DND-41 (cell line): ENCODE measurements at regions not wholly inside any gene's neighbourhood (a gene's known extent, or its start where the extent isn't known, plus 50 kb on each side); places are given as distances from the start of the nearest gene placed in this dataset.

Source experiments
- ATAC-seq: fragments of 200-7000 bp; cut with Tn5 transposase; 3 replicates; pipeline ENCODE4 v1.9.1; 2021; ENCODE audit warnings: low read depth; ENCODE audit not compliant: insufficient read depth
- DNase-seq: peaks from one replicate; pipeline ENCODE4 v3.0.0-alpha.2; 2020
- H2AFZ ChIP-seq: 2 replicates; pipeline ENCODE4 v1.6.0; 2012; ENCODE audit warnings: low read depth, low read length
- H3K27ac ChIP-seq: 2 replicates; pipeline ENCODE4 v1.5.1; 2012; ENCODE audit warnings: low read length, inconsistent platforms
- H3K27me3 ChIP-seq: fragments of 200-600 bp; sonication (generic); 2 replicates; pipeline ENCODE4 v1.6.0; 2012; ENCODE audit warnings: low read length, mild to moderate bottlenecking, inconsistent platforms; ENCODE audit not compliant: insufficient read depth, poor library complexity
- H3K36me3 ChIP-seq: 2 replicates; pipeline ENCODE4 v1.5.1; 2012; ENCODE audit warnings: low read length, inconsistent platforms; ENCODE audit not compliant: insufficient read depth
- H3K4me1 ChIP-seq: 2 replicates; pipeline ENCODE4 v1.5.1; 2012; ENCODE audit warnings: mild to moderate bottlenecking, low read length; ENCODE audit not compliant: insufficient read depth
- H3K4me2 ChIP-seq: 2 replicates; pipeline ENCODE4 v1.6.0; 2012; ENCODE audit warnings: mild to moderate bottlenecking, moderate library complexity, low read length, inconsistent platforms; ENCODE audit not compliant: insufficient read depth
- H3K4me3 ChIP-seq, 2 experiments: fragments of 200-600 bp in 1 of 2; shearing (Covaris generic) in 1 of 2; 2 replicates each; pipeline ENCODE4 v1.5.1; 2012 to 2016; ENCODE audit warnings: inconsistent platforms in 2 of 2, low read length in 2 of 2, mild to moderate bottlenecking in 2 of 2, low read depth in 1 of 2, moderate library complexity in 1 of 2
- H3K79me2 ChIP-seq: 2 replicates; pipeline ENCODE4 v1.6.0; 2012; ENCODE audit warnings: low read length, inconsistent platforms; ENCODE audit not compliant: insufficient read depth
- H3K9ac ChIP-seq: 2 replicates; pipeline ENCODE4 v1.6.0; 2012; ENCODE audit warnings: low read depth, mild to moderate bottlenecking, inconsistent platforms, low read length, moderate library complexity
- H3K9me3 ChIP-seq: 2 replicates; pipeline ENCODE4 v1.5.1; 2012; ENCODE audit warnings: low read length, moderate library complexity, mild to moderate bottlenecking, inconsistent platforms; ENCODE audit not compliant: insufficient read depth, severe bottlenecking
- H4K20me1 ChIP-seq: 2 replicates; pipeline ENCODE4 v1.6.0; 2012; ENCODE audit warnings: low read length; ENCODE audit not compliant: insufficient read depth
- EZH2 ChIP-seq: IDR thresholded peaks from 3 replicates; pipeline ENCODE4 v1.6.1; 2012; ENCODE audit warnings: borderline replicate concordance, low read depth, mild to moderate bottlenecking, moderate library complexity, low read length, inconsistent platforms; ENCODE audit not compliant: severe bottlenecking
- TF ChIP-seq, protein P1 (sequence below): IDR thresholded peaks from 2 replicates; pipeline ENCODE4 v1.5.1; 2012; ENCODE audit warnings: borderline replicate concordance, low read length, moderate library complexity, mild to moderate bottlenecking; ENCODE audit not compliant: poor library complexity, severe bottlenecking; ENCODE audit errors: extremely low read depth

DNA sequence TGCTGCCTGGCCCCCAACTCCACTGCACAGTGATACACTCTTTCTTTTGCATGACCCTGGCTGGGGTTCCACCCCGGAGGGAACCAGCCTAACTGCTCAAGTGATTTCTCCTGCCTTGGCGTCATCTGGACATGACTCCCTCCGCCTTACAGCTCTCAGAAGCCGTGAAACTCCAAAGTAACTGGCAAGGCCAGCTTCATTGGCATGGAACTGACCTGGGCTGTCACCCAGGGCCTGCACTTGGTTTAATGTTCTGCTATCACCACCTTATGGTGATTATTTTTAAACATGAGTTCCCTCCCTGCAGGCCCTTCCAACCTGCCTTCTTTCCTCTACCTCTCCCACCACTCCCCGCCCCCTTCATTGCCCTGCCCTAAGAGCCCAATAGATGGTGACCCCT is 139.7 kb upstream of the CDH5 start:
- no peak for ATAC-seq
- Histone ChIP-seq H2AFZ (no peak overlapping the region), H3K4me2 (no peak overlapping the region), H3K27ac (no peak overlapping the region), H3K9me3 (no peaks in the 10 kb centered on the region), H3K4me3 (no peak overlapping the region), H3K4me1 (peaks cover 16% of the 10 kb centered on the region), H3K79me2 (no peaks in the 10 kb centered on the region), H3K9ac (no peak overlapping the region), H3K27me3 (peaks cover 2% of the 10 kb centered on the region), H3K36me3 (no peaks in the 10 kb centered on the region), H4K20me1 (no peaks in the 10 kb centered on the region)
- TF ChIP-seq, protein P1, sequence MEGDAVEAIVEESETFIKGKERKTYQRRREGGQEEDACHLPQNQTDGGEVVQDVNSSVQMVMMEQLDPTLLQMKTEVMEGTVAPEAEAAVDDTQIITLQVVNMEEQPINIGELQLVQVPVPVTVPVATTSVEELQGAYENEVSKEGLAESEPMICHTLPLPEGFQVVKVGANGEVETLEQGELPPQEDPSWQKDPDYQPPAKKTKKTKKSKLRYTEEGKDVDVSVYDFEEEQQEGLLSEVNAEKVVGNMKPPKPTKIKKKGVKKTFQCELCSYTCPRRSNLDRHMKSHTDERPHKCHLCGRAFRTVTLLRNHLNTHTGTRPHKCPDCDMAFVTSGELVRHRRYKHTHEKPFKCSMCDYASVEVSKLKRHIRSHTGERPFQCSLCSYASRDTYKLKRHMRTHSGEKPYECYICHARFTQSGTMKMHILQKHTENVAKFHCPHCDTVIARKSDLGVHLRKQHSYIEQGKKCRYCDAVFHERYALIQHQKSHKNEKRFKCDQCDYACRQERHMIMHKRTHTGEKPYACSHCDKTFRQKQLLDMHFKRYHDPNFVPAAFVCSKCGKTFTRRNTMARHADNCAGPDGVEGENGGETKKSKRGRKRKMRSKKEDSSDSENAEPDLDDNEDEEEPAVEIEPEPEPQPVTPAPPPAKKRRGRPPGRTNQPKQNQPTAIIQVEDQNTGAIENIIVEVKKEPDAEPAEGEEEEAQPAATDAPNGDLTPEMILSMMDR, result no peak
- TF ChIP-seq EZH2, result no peak
- DNase-seq, result no peak

DNA sequence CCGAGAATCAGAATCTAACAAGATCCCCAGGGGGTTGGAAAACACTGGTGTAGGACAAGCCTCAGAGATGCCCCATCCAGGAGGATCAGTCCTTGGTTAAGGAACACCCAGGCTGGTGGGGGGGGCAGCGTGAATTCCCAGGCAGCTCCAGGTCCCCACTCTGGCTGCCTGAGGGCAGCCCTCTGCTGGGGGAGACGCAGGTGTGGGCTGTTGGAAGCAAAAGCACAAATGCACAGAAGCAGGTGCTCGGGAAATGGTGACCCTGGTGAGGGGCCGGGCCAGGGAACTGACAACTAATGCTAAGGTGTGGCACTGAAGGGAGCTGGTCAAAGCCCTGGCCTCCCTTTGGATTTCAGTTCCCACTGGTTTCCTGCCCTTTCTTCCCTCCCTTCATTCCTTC is 140.8 kb upstream of the CDH5 start:
- H3K9ac ChIP-seq, result no peak overlapping the region
- no peak overlapping the region for H3K4me3 ChIP-seq
- H4K20me1 ChIP-seq, result no peaks in the 10 kb centered on the region
- no peak overlapping the region for H3K4me2 ChIP-seq
- H3K9me3 ChIP-seq, result no peaks in the 10 kb centered on the region
- no peak for ATAC-seq
- H2AFZ ChIP-seq, result no peak overlapping the region
- peaks cover 22% of the 10 kb centered on the region for H3K4me1 ChIP-seq
- no peaks in the 10 kb centered on the region for H3K27me3 ChIP-seq
- TF ChIP-seq, protein P1, result no peak
- TF ChIP-seq EZH2, result no peak
- DNase-seq, result no peak
- H3K79me2 ChIP-seq, result no peaks in the 10 kb centered on the region
- H3K27ac ChIP-seq, result no peak overlapping the region
- H3K36me3 ChIP-seq, result no peaks in the 10 kb centered on the region

DNA sequence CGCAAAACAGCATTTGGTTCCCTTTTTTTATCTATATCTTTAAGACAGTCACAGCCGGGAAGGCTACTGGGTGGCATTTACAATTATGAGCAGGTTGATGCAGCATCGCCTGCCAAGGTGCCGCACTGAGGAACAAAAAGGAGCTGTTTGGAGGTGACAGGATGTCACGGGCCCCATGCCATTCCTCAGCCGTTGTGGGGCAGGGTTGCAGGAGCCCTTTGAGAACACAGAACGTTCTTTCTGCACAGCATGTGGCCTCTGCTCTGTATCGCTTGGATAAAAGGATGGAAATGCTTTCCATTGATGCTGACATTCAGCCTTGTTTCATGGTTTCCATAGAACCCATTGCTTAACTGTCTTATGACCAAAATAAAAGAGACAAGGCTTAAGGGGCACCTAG is 141.9 kb upstream of the CDH5 start:
- Histone ChIP-seq H2AFZ (no peak overlapping the region), H3K4me1 (peaks cover 28% of the 10 kb centered on the region), H3K4me3 (no peak overlapping the region), H3K9ac (no peak overlapping the region), H3K27me3 (no peaks in the 10 kb centered on the region), H4K20me1 (no peaks in the 10 kb centered on the region), H3K9me3 (no peaks in the 10 kb centered on the region), H3K4me2 (no peak overlapping the region), H3K36me3 (no peaks in the 10 kb centered on the region), H3K27ac (no peak overlapping the region), H3K79me2 (no peaks in the 10 kb centered on the region)
- DNase-seq, result no peak
- no peak for ATAC-seq
- no peak for TF ChIP-seq EZH2
- TF ChIP-seq, protein P1, result no peak

DNA sequence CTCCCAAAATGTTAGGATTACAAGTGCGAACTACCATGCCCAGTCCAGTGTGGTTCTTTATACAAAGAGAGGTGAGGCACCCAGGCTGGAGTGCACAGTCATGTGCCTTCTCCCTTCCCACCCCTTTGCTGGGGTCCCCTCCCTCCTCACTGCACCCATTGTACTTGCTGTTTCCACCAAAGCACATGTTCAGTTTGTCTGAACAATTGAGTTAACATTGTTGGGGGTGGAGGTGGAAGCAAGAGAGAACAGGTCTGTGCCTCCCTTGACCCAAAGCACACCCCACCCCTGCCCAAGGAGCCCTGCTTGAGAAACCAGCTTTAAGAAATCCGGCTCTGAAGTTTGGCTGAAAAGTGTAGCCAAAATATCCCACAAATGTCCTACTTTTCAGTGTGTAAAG is 142.3 kb upstream of the CDH5 start:
- Histone ChIP-seq H2AFZ (no peak overlapping the region), H3K36me3 (no peaks in the 10 kb centered on the region), H3K4me2 (no peak overlapping the region), H3K4me1 (peaks cover 23% of the 10 kb centered on the region), H3K9ac (no peak overlapping the region), H4K20me1 (no peaks in the 10 kb centered on the region), H3K27ac (no peak overlapping the region), H3K79me2 (no peaks in the 10 kb centered on the region), H3K9me3 (no peaks in the 10 kb centered on the region), H3K27me3 (no peaks in the 10 kb centered on the region), H3K4me3 (no peak overlapping the region)
- no peak for ATAC-seq
- DNase-seq, result no peak
- no peak for TF ChIP-seq EZH2
- TF ChIP-seq, protein P1, result no peak
